ENCODE measurements at regions not wholly inside any gene's neighbourhood (a gene's known extent, or its start where the extent isn't known, plus 50 kb on each side); places are given as distances from the start of the nearest gene placed in this dataset.

GRCh38 chrX:10813761-10814160, 193.4 kb upstream of the MID1 start:
- WGBS, 2 donors (ENCODE audit: low coverage in 1 of 2) = 86 to 92% methylated on average over 1 to 2 of the region's 2 CpGs
- TF ChIP-seq CTCF (IDR thresholded peaks at IDR 0.05) (no peak), POLR2A (IDR thresholded peaks at IDR 0.05) (no peak), POLR2AphosphoS5 (IDR thresholded peaks at IDR 0.05) (no peak), EP300 (IDR thresholded peaks at IDR 0.05) (no peak)
- no peaks in the 10 kb centered on the region for H3K36me3 ChIP-seq
- no peaks in the 10 kb centered on the region for H3K4me1 ChIP-seq
- no peak for ATAC-seq
- H3K9me3 ChIP-seq = no peaks in the 10 kb centered on the region
- H3K27ac ChIP-seq = no peak overlapping the region
- H3K27me3 ChIP-seq = no peaks in the 10 kb centered on the region
- H3K4me3 ChIP-seq = no peak overlapping the region

GRCh38 chrX:10818651-10819050, 198.3 kb upstream of the MID1 start:
- Histone ChIP-seq H3K4me1 (no peaks in the 10 kb centered on the region), H3K27me3 (no peaks in the 10 kb centered on the region), H3K9me3 (no peaks in the 10 kb centered on the region), H3K36me3 (no peaks in the 10 kb centered on the region), H3K27ac (no peak overlapping the region), H3K4me3 (no peak overlapping the region)
- TF ChIP-seq EP300 (IDR thresholded peaks at IDR 0.05) (no peak), CTCF (IDR thresholded peaks at IDR 0.05) (no peak), POLR2A (IDR thresholded peaks at IDR 0.05) (no peak), POLR2AphosphoS5 (IDR thresholded peaks at IDR 0.05) (no peak)
- ATAC-seq = no peak

- Histone ChIP-seq H3K4me1 (no peaks in the 10 kb centered on the region), H3K27me3 (no peaks in the 10 kb centered on the region), H3K9me3 (no peaks in the 10 kb centered on the region), H3K4me3 (no peak overlapping the region), H3K36me3 (no peaks in the 10 kb centered on the region), H3K27ac (no peak overlapping the region)
- TF ChIP-seq EP300 (IDR thresholded peaks at IDR 0.05) = no peak
- TF ChIP-seq POLR2AphosphoS5 (IDR thresholded peaks at IDR 0.05) = no peak
- TF ChIP-seq POLR2A (IDR thresholded peaks at IDR 0.05) = no peak
- TF ChIP-seq CTCF (IDR thresholded peaks at IDR 0.05) = no peak
- ATAC-seq = no peak
- WGBS, 2 donors (ENCODE audit: low coverage in 1 of 2) = no CpG with 5 or more reads among the region's 1 CpG
Observed at GRCh38 chrX:10819973-10820372, 199.6 kb upstream of the MID1 start.

GRCh38 chrX:10821293-10821692, 200.9 kb upstream of the MID1 start:
- Histone ChIP-seq H3K4me3 (no peak overlapping the region), H3K27ac (no peak overlapping the region), H3K9me3 (no peaks in the 10 kb centered on the region), H3K27me3 (no peaks in the 10 kb centered on the region), H3K4me1 (no peaks in the 10 kb centered on the region), H3K36me3 (no peaks in the 10 kb centered on the region)
- WGBS, 2 donors (ENCODE audit: low coverage in 1 of 2) = 46 to 53% methylated on average over 3 of the region's 3 CpGs
- TF ChIP-seq EP300 (IDR thresholded peaks at IDR 0.05) = no peak
- TF ChIP-seq CTCF (IDR thresholded peaks at IDR 0.05) = no peak
- no peak for TF ChIP-seq POLR2AphosphoS5 (IDR thresholded peaks at IDR 0.05)
- no peak for ATAC-seq

GRCh38 chrX:10828036-10828435, 207.7 kb upstream of the MID1 start:
- TF ChIP-seq CTCF (IDR thresholded peaks at IDR 0.05) (no peak), EP300 (IDR thresholded peaks at IDR 0.05) (no peak), POLR2A (IDR thresholded peaks at IDR 0.05) (no peak), POLR2AphosphoS5 (IDR thresholded peaks at IDR 0.05) (no peak)
- no peak for ATAC-seq
- H3K4me3 ChIP-seq = no peak overlapping the region
- no peak overlapping the region for H3K27ac ChIP-seq
- H3K27me3 ChIP-seq = no peaks in the 10 kb centered on the region
- no peaks in the 10 kb centered on the region for H3K9me3 ChIP-seq
- 84 to 99% methylated on average over 5 of the region's 5 CpGs for WGBS, 2 donors (ENCODE audit: low coverage in 1 of 2)
- peaks cover 0 to 13% (median 0%) of the 10 kb centered on the region in 3 donors for H3K4me1 ChIP-seq
- H3K36me3 ChIP-seq = no peaks in the 10 kb centered on the region

Measured in gastroesophageal sphincter (tissue), 4 donors.